MM.1S (cell line): ENCODE measurements at regions not wholly inside any gene's neighbourhood (a gene's known extent, or its start where the extent isn't known, plus 50 kb on each side); places are given as distances from the start of the nearest gene placed in this dataset.

Experiments used
- DNase-seq: peaks from one replicate; pipeline ENCODE4 v3.0.0-alpha.2; 2015
- H2AFZ ChIP-seq: fragments of 300-600 bp; sonication (generic); 2 replicates; pipeline ENCODE4 v1.6.0; 2016; ENCODE audit warnings: antibody characterized with exemption, low read length
- H3F3A ChIP-seq: fragments of 300-600 bp; sonication (generic); 2 replicates; pipeline ENCODE4 v1.6.1; 2016; ENCODE audit warnings: mild to moderate bottlenecking, antibody characterized with exemption, low read length, moderate library complexity, mixed read lengths; ENCODE audit not compliant: insufficient read depth
- H3K27ac ChIP-seq: fragments of 300-600 bp; sonication (generic); 2 replicates; pipeline ENCODE4 v1.5.1; 2016; ENCODE audit warnings: mild to moderate bottlenecking, low read length
- H3K27me3 ChIP-seq: fragments of 300-600 bp; sonication (generic); replicated peaks from 2 replicates; pipeline ENCODE4 v1.6.0; 2016; ENCODE audit warnings: low read length; ENCODE audit not compliant: insufficient read depth
- H3K36me3 ChIP-seq: fragments of 300-600 bp; sonication (generic); replicated peaks from 2 replicates; pipeline ENCODE4 v1.6.1; 2016; ENCODE audit warnings: mild to moderate bottlenecking, low read length, mixed read lengths; ENCODE audit not compliant: insufficient read depth
- H3K4me1 ChIP-seq: fragments of 300-600 bp; sonication (generic); 2 replicates; pipeline ENCODE4 v1.6.1; 2016; ENCODE audit warnings: low read length, mixed read lengths
- H3K4me2 ChIP-seq: fragments of 300-600 bp; sonication (generic); 2 replicates; pipeline ENCODE4 v1.6.0; 2016; ENCODE audit warnings: low read depth, low read length
- H3K4me3 ChIP-seq: fragments of 300-600 bp; sonication (generic); 2 replicates; pipeline ENCODE4 v1.5.1; 2016; ENCODE audit warnings: low read length, mixed read lengths
- H3K79me2 ChIP-seq: fragments of 300-600 bp; sonication (generic); 2 replicates; pipeline ENCODE4 v1.6.1; 2016; ENCODE audit warnings: mixed run types, low read length, mixed read lengths
- H3K9ac ChIP-seq: fragments of 300-600 bp; sonication (generic); 2 replicates; pipeline ENCODE4 v1.6.1; 2016; ENCODE audit warnings: low read length, mixed read lengths
- H3K9me2 ChIP-seq: fragments of 300-600 bp; sonication (generic); replicated peaks from 2 replicates; pipeline ENCODE4 v1.6.1; 2016; ENCODE audit warnings: mild to moderate bottlenecking, low read length, mixed read lengths; ENCODE audit not compliant: insufficient read depth
- H3K9me3 ChIP-seq: fragments of 300-600 bp; sonication (generic); replicated peaks from 2 replicates; pipeline ENCODE4 v1.6.1; 2016; ENCODE audit warnings: mild to moderate bottlenecking, low read length, mixed read lengths; ENCODE audit not compliant: insufficient read depth
- H4K20me1 ChIP-seq: fragments of 300-600 bp; sonication (generic); 2 replicates; pipeline ENCODE4 v1.6.1; 2016; ENCODE audit warnings: mild to moderate bottlenecking, low read length, moderate library complexity, mixed read lengths; ENCODE audit not compliant: insufficient read depth
- EZH2 ChIP-seq: fragments of 300-600 bp; sonication (generic); optimal IDR thresholded peaks from 2 replicates; pipeline ENCODE3; 2017; ENCODE audit warnings: low read depth, mild to moderate bottlenecking, antibody characterized with exemption, low read length, mixed read lengths
- EZH2phosphoT487 ChIP-seq: fragments of 300-600 bp; sonication (generic); IDR thresholded peaks from 2 replicates; pipeline ENCODE4 v1.6.1; 2018; ENCODE audit warnings: antibody characterized with exemption, low read length
- TF ChIP-seq, protein P1 (sequence below): fragments of 300-600 bp; sonication (generic); IDR thresholded peaks from 2 replicates; pipeline ENCODE4 v1.5.1; 2016; ENCODE audit warnings: antibody characterized with exemption, low read length, mixed read lengths

- H2AFZ ChIP-seq, result no peak overlapping the region
These were observed 1203.5 kb downstream of the PCDH7 start for GRCh38 chr4:31923634-31924033.

GRCh38 chr4:31929676-31930345 lies 1209.6 kb downstream of the PCDH7 start:
- Histone ChIP-seq H3K79me2 (no peaks in the 10 kb centered on the region), H3K4me2 (no peak overlapping the region), H2AFZ (no peak overlapping the region), H3K9ac (no peak overlapping the region), H3K9me3 (no peaks in the 10 kb centered on the region), H3K36me3 (no peaks in the 10 kb centered on the region), H4K20me1 (no peaks in the 10 kb centered on the region), H3K9me2 (no peaks in the 10 kb centered on the region), H3K4me1 (no peaks in the 10 kb centered on the region), H3F3A (no peaks in the 10 kb centered on the region), H3K27me3 (no peaks in the 10 kb centered on the region), H3K27ac (no peak overlapping the region), H3K4me3 (no peak overlapping the region)
- no peak for DNase-seq
- TF ChIP-seq EZH2 (no peak), EZH2phosphoT487 (no peak)
- TF ChIP-seq, protein P1, sequence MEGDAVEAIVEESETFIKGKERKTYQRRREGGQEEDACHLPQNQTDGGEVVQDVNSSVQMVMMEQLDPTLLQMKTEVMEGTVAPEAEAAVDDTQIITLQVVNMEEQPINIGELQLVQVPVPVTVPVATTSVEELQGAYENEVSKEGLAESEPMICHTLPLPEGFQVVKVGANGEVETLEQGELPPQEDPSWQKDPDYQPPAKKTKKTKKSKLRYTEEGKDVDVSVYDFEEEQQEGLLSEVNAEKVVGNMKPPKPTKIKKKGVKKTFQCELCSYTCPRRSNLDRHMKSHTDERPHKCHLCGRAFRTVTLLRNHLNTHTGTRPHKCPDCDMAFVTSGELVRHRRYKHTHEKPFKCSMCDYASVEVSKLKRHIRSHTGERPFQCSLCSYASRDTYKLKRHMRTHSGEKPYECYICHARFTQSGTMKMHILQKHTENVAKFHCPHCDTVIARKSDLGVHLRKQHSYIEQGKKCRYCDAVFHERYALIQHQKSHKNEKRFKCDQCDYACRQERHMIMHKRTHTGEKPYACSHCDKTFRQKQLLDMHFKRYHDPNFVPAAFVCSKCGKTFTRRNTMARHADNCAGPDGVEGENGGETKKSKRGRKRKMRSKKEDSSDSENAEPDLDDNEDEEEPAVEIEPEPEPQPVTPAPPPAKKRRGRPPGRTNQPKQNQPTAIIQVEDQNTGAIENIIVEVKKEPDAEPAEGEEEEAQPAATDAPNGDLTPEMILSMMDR, result no peak

More at GRCh38 chr4:31923634-31924033, 1203.5 kb downstream of the PCDH7 start:
- Histone ChIP-seq H3K27me3 (no peaks in the 10 kb centered on the region), H3K36me3 (no peaks in the 10 kb centered on the region), H3K9ac (no peak overlapping the region), H4K20me1 (no peaks in the 10 kb centered on the region), H3K9me2 (no peaks in the 10 kb centered on the region), H3K27ac (no peak overlapping the region), H3K4me1 (no peaks in the 10 kb centered on the region), H3K79me2 (no peaks in the 10 kb centered on the region), H3K4me3 (no peak overlapping the region), H3K4me2 (no peak overlapping the region), H3K9me3 (no peaks in the 10 kb centered on the region), H3F3A (no peaks in the 10 kb centered on the region)
- no peak for TF ChIP-seq EZH2
- TF ChIP-seq, protein P1, result no peak
- TF ChIP-seq EZH2phosphoT487, result no peak
- DNase-seq, result no peak

GRCh38 chr4:31946456-31946855 lies 1226.3 kb downstream of the PCDH7 start:
- Histone ChIP-seq H3K27me3 (no peaks in the 10 kb centered on the region), H2AFZ (no peak overlapping the region)

More at GRCh38 chr4:31946456-31946855, 1226.3 kb downstream of the PCDH7 start:
- Histone ChIP-seq H3K4me2 (no peak overlapping the region), H3K9ac (no peak overlapping the region), H3K4me3 (no peak overlapping the region), H4K20me1 (no peaks in the 10 kb centered on the region), H3F3A (no peaks in the 10 kb centered on the region), H3K27ac (no peak overlapping the region), H3K9me3 (no peaks in the 10 kb centered on the region), H3K9me2 (no peaks in the 10 kb centered on the region), H3K36me3 (no peaks in the 10 kb centered on the region), H3K79me2 (no peaks in the 10 kb centered on the region), H3K4me1 (no peaks in the 10 kb centered on the region)
- TF ChIP-seq EZH2phosphoT487 (no peak), EZH2 (no peak)
- TF ChIP-seq, protein P1, result no peak
- no peak for DNase-seq
